Liver (tissue), 8 donors: ENCODE measurements at regions not wholly inside any gene's neighbourhood (a gene's known extent, or its start where the extent isn't known, plus 50 kb on each side); places are given as distances from the start of the nearest gene placed in this dataset.

Experiments used
- DNase-seq: peaks from one replicate; pipeline ENCODE4 v3.0.0-alpha.2; 2017; ENCODE audit warnings: low spot score
- H3K27ac ChIP-seq, 2 donors: one replicate each; pipeline ENCODE4 v1.7.0; 2013; ENCODE audit warnings: inconsistent platforms in 2 of 2, low read length in 2 of 2, control low read depth in 1 of 2, low read depth in 1 of 2, mild to moderate bottlenecking in 1 of 2
- H3K27me3 ChIP-seq, 4 donors: one replicate each; pipeline versions ENCODE4 v1.6.1 to v1.7.0; 2013; ENCODE audit warnings: low read length in 3 of 4, inconsistent platforms in 1 of 4, mild to moderate bottlenecking in 1 of 4, moderate library complexity in 1 of 4; ENCODE audit not compliant: control insufficient read depth in 4 of 4, insufficient read depth in 4 of 4
- H3K36me3 ChIP-seq, 4 donors: one replicate each; pipeline versions ENCODE4 v1.6.1 to v1.7.0; 2013; ENCODE audit warnings: low read length in 3 of 4, mild to moderate bottlenecking in 3 of 4, low read depth in 1 of 4, moderate library complexity in 1 of 4; ENCODE audit not compliant: control insufficient read depth in 4 of 4, insufficient read depth in 3 of 4
- H3K4me1 ChIP-seq, 4 donors: one replicate each; pipeline versions ENCODE4 v1.6.1 to v1.7.0; 2013; ENCODE audit warnings: low read length in 3 of 4, mild to moderate bottlenecking in 3 of 4, moderate library complexity in 1 of 4; ENCODE audit not compliant: control insufficient read depth in 4 of 4, insufficient read depth in 4 of 4
- H3K4me3 ChIP-seq, 3 donors: one replicate each; pipeline versions ENCODE4 v1.6.1 to v1.7.0; 2013; ENCODE audit warnings: low read length in 3 of 3, control low read depth in 1 of 3, low read depth in 1 of 3, mild to moderate bottlenecking in 1 of 3
- H3K9ac ChIP-seq, 2 donors: one replicate each; pipeline ENCODE4 v1.7.0; 2013; ENCODE audit warnings: low read length in 2 of 2, mild to moderate bottlenecking in 2 of 2, moderate library complexity in 2 of 2, control low read depth in 1 of 2, low read depth in 1 of 2
- H3K9me3 ChIP-seq, 4 donors: one replicate each; pipeline versions ENCODE4 v1.6.1 to v1.7.0; 2013; ENCODE audit warnings: low read length in 3 of 4; ENCODE audit not compliant: control insufficient read depth in 4 of 4
- ATF3 ChIP-seq: IDR thresholded peaks from 2 replicates; pipeline ENCODE4 v1.6.1; 2016; ENCODE audit warnings: antibody characterized with exemption
- CTCF ChIP-seq: fragments of 150-350 bp; IDR thresholded peaks from 2 replicates; pipeline ENCODE4 v1.5.1; 2017; ENCODE audit warnings: improper control_type of control experiment, low read depth, low read length; ENCODE audit not compliant: missing input control
- FOXA1 ChIP-seq: IDR thresholded peaks from 2 replicates; pipeline ENCODE4 v1.6.1; 2016; ENCODE audit warnings: antibody characterized with exemption
- FOXA2 ChIP-seq: IDR thresholded peaks from 2 replicates; pipeline ENCODE4 v1.6.1; 2016; ENCODE audit warnings: antibody characterized with exemption
- HNF4A ChIP-seq, 2 donors: conservative IDR thresholded peaks; 2 replicates each; pipeline ENCODE4 v1.6.1; 2016; ENCODE audit warnings: antibody characterized with exemption in 2 of 2, mild to moderate bottlenecking in 2 of 2
- HNF4G ChIP-seq: IDR thresholded peaks from 2 replicates; pipeline ENCODE4 v1.6.1; 2016; ENCODE audit warnings: antibody characterized with exemption
- JUND ChIP-seq, 2 donors: IDR thresholded peaks; 2 replicates each; pipeline ENCODE4 v1.6.1; 2016; ENCODE audit warnings: antibody characterized with exemption in 2 of 2
- MAX ChIP-seq: IDR thresholded peaks from 2 replicates; pipeline ENCODE4 v1.6.1; 2016; ENCODE audit warnings: antibody characterized with exemption
- NR2F2 ChIP-seq: IDR thresholded peaks from 2 replicates; pipeline ENCODE4 v1.6.1; 2016; ENCODE audit warnings: antibody characterized with exemption
- RAD21 ChIP-seq, 2 donors: IDR thresholded peaks; 2 replicates each; pipeline ENCODE4 v1.6.1; 2016; ENCODE audit warnings: antibody characterized with exemption in 2 of 2, mild to moderate bottlenecking in 2 of 2
- REST ChIP-seq: IDR thresholded peaks from 2 replicates; pipeline ENCODE4 v1.6.1; 2016; ENCODE audit warnings: antibody characterized with exemption, mild to moderate bottlenecking
- RXRA ChIP-seq, 2 donors: IDR thresholded peaks; 2 replicates each; pipeline ENCODE4 v1.6.1; 2017 to 2018; ENCODE audit warnings: antibody characterized with exemption in 2 of 2, mild to moderate bottlenecking in 1 of 2
- SP1 ChIP-seq: IDR thresholded peaks from 2 replicates; pipeline ENCODE4 v1.6.1; 2018; ENCODE audit warnings: antibody characterized with exemption, mild to moderate bottlenecking
- YY1 ChIP-seq: IDR thresholded peaks from 2 replicates; pipeline ENCODE4 v1.6.1; 2016; ENCODE audit warnings: antibody characterized with exemption, mild to moderate bottlenecking
- WGBS: extraction: QIAGEN DNeasy Blood & Tissue Kit; methylation state at CpG from one replicate; pipeline ENCODE4 v1.1.7; 2013; 5-methylcytosine and 5-hydroxymethylcytosine counted together
- donor health status: healthy.
- donor health status: healthy.
- donor health status: healthy.
- donor health status: healthy.
- donor health status: healthy.

GRCh38 chr10:111515706-111516105 is 438.9 kb downstream of the ADRA2A start (continued):
- no peak for TF ChIP-seq MAX
- TF ChIP-seq FOXA1: no peak
- TF ChIP-seq HNF4A (conservative IDR thresholded peaks at IDR 0.05): no peak
- no peak for TF ChIP-seq YY1
- TF ChIP-seq HNF4G: no peak
- no peak for TF ChIP-seq RXRA (IDR thresholded peaks at IDR 0.05)
- no peak for TF ChIP-seq FOXA2

GRCh38 chr10:111516144-111516543 is 439.3 kb downstream of the ADRA2A start:
- TF ChIP-seq MAX (no peak), JUND (IDR thresholded peaks at IDR 0.05) (no peak), CTCF (no peak), ATF3 (no peak), RXRA (IDR thresholded peaks at IDR 0.05) (no peak), NR2F2 (no peak), FOXA2 (no peak), REST (no peak), HNF4G (no peak), RAD21 (IDR thresholded peaks at IDR 0.05) (no peak), HNF4A (conservative IDR thresholded peaks at IDR 0.05) (no peak), YY1 (no peak)
- H3K4me3 ChIP-seq: no peak overlapping the region
- H3K9ac ChIP-seq: no peak overlapping the region

GRCh38 chr10:111522141-111522540 is 445.3 kb downstream of the ADRA2A start:
- TF ChIP-seq FOXA1 (no peak), HNF4G (no peak), RXRA (IDR thresholded peaks at IDR 0.05) (no peak), RAD21 (IDR thresholded peaks at IDR 0.05) (no peak), SP1 (no peak), MAX (no peak), REST (no peak), JUND (IDR thresholded peaks at IDR 0.05) (no peak), HNF4A (conservative IDR thresholded peaks at IDR 0.05) (no peak)
- Histone ChIP-seq H3K27me3 (no peaks in the 10 kb centered on the region), H3K27ac (no peak overlapping the region), H3K4me1 (no peaks in the 10 kb centered on the region), H3K9me3 (no peaks in the 10 kb centered on the region), H3K36me3 (no peaks in the 10 kb centered on the region), H3K9ac (no peak overlapping the region), H3K4me3 (no peak overlapping the region)
- 67% methylated on average over 1 of the region's 1 CpG for WGBS
- no peak for DNase-seq

More at GRCh38 chr10:111516144-111516543, 439.3 kb downstream of the ADRA2A start:
- Histone ChIP-seq H3K36me3 (no peaks in the 10 kb centered on the region), H3K4me1 (no peaks in the 10 kb centered on the region), H3K27ac (no peak overlapping the region), H3K27me3 (no peaks in the 10 kb centered on the region), H3K9me3 (no peaks in the 10 kb centered on the region)
- no peak for DNase-seq
